IMR-90 (cell line): ENCODE measurements at regions not wholly inside any gene's neighbourhood (a gene's known extent, or its start where the extent isn't known, plus 50 kb on each side); places are given as distances from the start of the nearest gene placed in this dataset.

Experiments
- ATAC-seq: fragments of 200-7000 bp; cut with Tn5 transposase; 2 replicates; pipeline ENCODE4 v1.9.1; 2020; ENCODE audit warnings: low read depth, mild to moderate bottlenecking, moderate library complexity
- BruUV-seq: library from RNA; stranded (reverse); fragments of 400-500 nt; replicated peaks from 2 replicates; lab custom pipeline; 2021; lab: Mats Ljungman, UMichigan
- CTCF ChIA-PET: fragments of 300-600 bp; formaldehyde crosslinking; extraction: SDS; loops from one replicate; lab custom pipeline; 2021; ENCODE audit warnings: antibody characterized with exemption; lab: Yijun Ruan, JAX
- POLR2A ChIA-PET: fragments of 300-600 bp; sonication (Branson Sonifier 250); formaldehyde crosslinking; loops from one replicate; lab custom pipeline; 2022; ENCODE audit warnings: antibody characterized with exemption; ENCODE audit not compliant: unreplicated experiment; lab: Charles Lee
- DNase-seq: peaks from one replicate; pipeline ENCODE4 v3.0.0; 2013
- H2AFZ ChIP-seq: replicated peaks from 2 replicates; pipeline ENCODE3; 2013; ENCODE audit warnings: low read length, mild to moderate bottlenecking; ENCODE audit not compliant: poor library complexity
- H2AK5ac ChIP-seq: 2 replicates; pipeline ENCODE4 v1.6.1; 2013; ENCODE audit warnings: low read depth, low read length, inconsistent platforms
- H2AK9ac ChIP-seq: replicated peaks from 2 replicates; pipeline ENCODE3; 2013; ENCODE audit warnings: mild to moderate bottlenecking, low read depth, low read length, moderate library complexity; ENCODE audit not compliant: poor library complexity
- H2BK120ac ChIP-seq: 2 replicates; pipeline ENCODE4 v1.6.1; 2013; ENCODE audit warnings: low read depth, low read length, inconsistent platforms
- H2BK15ac ChIP-seq: 3 replicates; pipeline ENCODE4 v1.6.1; 2013; ENCODE audit warnings: low read depth, low read length, inconsistent platforms
- H2BK20ac ChIP-seq: 2 replicates; pipeline ENCODE4 v1.6.1; 2013; ENCODE audit warnings: low read depth, mild to moderate bottlenecking, inconsistent platforms, low read length, moderate library complexity
- H2BK5ac ChIP-seq: 2 replicates; pipeline ENCODE4 v1.6.1; 2013; ENCODE audit warnings: mild to moderate bottlenecking, low read depth, low read length, inconsistent platforms; ENCODE audit not compliant: poor library complexity, severe bottlenecking
- H3K14ac ChIP-seq: replicated peaks from 2 replicates; pipeline ENCODE4 v1.6.1; 2013; ENCODE audit warnings: low read depth, low read length, inconsistent platforms
- H3K18ac ChIP-seq: 2 replicates; pipeline ENCODE4 v1.6.1; 2013; ENCODE audit warnings: low read depth, low read length, control low read depth
- H3K23ac ChIP-seq: 2 replicates; pipeline ENCODE4 v1.6.1; 2013; ENCODE audit warnings: low read depth, low read length, inconsistent platforms
- H3K27ac ChIP-seq: 2 replicates; pipeline ENCODE4 v1.5.1; 2013; ENCODE audit warnings: mild to moderate bottlenecking, control low read depth, low read length; ENCODE audit not compliant: insufficient read depth
- H3K27me3 ChIP-seq: 2 replicates; pipeline ENCODE4 v1.6.1; 2013; ENCODE audit warnings: low read length; ENCODE audit not compliant: control insufficient read depth, insufficient read depth
- H3K36me3 ChIP-seq: 2 replicates; pipeline ENCODE4 v1.6.1; 2013; ENCODE audit warnings: low read length, mixed read lengths; ENCODE audit not compliant: control insufficient read depth, insufficient read depth
- H3K4ac ChIP-seq: 2 replicates; pipeline ENCODE4 v1.6.1; 2013; ENCODE audit warnings: low read depth, low read length, inconsistent platforms
- H3K4me1 ChIP-seq: 2 replicates; pipeline ENCODE4 v1.6.1; 2013; ENCODE audit warnings: low read length, mixed read lengths; ENCODE audit not compliant: control insufficient read depth, insufficient read depth
- H3K4me2 ChIP-seq: 2 replicates; pipeline ENCODE4 v1.6.1; 2013; ENCODE audit warnings: low read depth, mild to moderate bottlenecking, control low read depth, low read length, moderate library complexity
- H3K4me3 ChIP-seq: 2 replicates; pipeline ENCODE4 v1.5.1; 2013; ENCODE audit warnings: low read depth, mild to moderate bottlenecking, control low read depth, low read length, moderate library complexity; ENCODE audit not compliant: insufficient read depth
- H3K56ac ChIP-seq: 2 replicates; pipeline ENCODE4 v1.6.1; 2013; ENCODE audit warnings: low read length, inconsistent platforms; ENCODE audit not compliant: insufficient read depth; ENCODE audit errors: extremely low read depth
- H3K79me1 ChIP-seq, 2 experiments: 2 replicates each; pipeline ENCODE4 v1.6.1; 2013; ENCODE audit warnings: low read length in 2 of 2, inconsistent platforms in 1 of 2, low read depth in 1 of 2
- H3K9ac ChIP-seq: 2 replicates; pipeline ENCODE4 v1.6.1; 2013; ENCODE audit warnings: low read depth, low read length, control low read depth
- H3K9me1 ChIP-seq: 2 replicates; pipeline ENCODE4 v1.6.1; 2013; ENCODE audit warnings: low read length, inconsistent platforms; ENCODE audit not compliant: insufficient read depth
- H3K9me3 ChIP-seq: 2 replicates; pipeline ENCODE4 v1.6.1; 2013; ENCODE audit warnings: low read length; ENCODE audit not compliant: control insufficient read depth, insufficient read depth
- H4K20me1 ChIP-seq: 2 replicates; pipeline ENCODE4 v1.6.1; 2013; ENCODE audit warnings: low read length, inconsistent platforms; ENCODE audit not compliant: insufficient read depth
- H4K5ac ChIP-seq: 2 replicates; pipeline ENCODE4 v1.6.1; 2013; ENCODE audit warnings: mild to moderate bottlenecking, low read depth, low read length, control low read depth
- H4K8ac ChIP-seq, 2 experiments: 2 replicates each; pipeline ENCODE4 v1.6.1; 2013; ENCODE audit warnings: low read depth in 2 of 2, low read length in 2 of 2, control low read depth in 1 of 2, inconsistent platforms in 1 of 2
- H4K91ac ChIP-seq: 2 replicates; pipeline ENCODE4 v1.6.1; 2013; ENCODE audit warnings: low read depth, low read length, inconsistent platforms; ENCODE audit not compliant: insufficient read depth
- CEBPB ChIP-seq: IDR thresholded peaks from 2 replicates; pipeline ENCODE4 v1.6.1; 2012; ENCODE audit warnings: low read depth, low read length, improper control_type of control experiment
- WGBS, 2 experiments: methylation state at CpG; one replicate each; pipeline versions ENCODE4 v1.1.5 to v1.1.7; 2013; ENCODE audit warnings: missing lambda C conversion rate in 2 of 2; ENCODE audit not compliant: insufficient read length in 1 of 2; ENCODE audit errors: extremely low coverage in 2 of 2; 5-methylcytosine and 5-hydroxymethylcytosine counted together
- dilution Hi-C: fragments of 300-500 bp; cut with HindIII; formaldehyde crosslinking; loops from one replicate; pipeline ENCODE4 v1.14.3; 2018; ENCODE audit warnings: low sequenced_read_pairs; ENCODE audit not compliant: unreplicated experiment
- in situ Hi-C: fragments of 300-500 bp; cut with MboI; formaldehyde crosslinking; loops from 3 replicates; pipeline ENCODE4 v1.14.3; 2019; ENCODE audit warnings: low sequenced_read_pairs, inconsistent platforms, mixed read lengths
- intact Hi-C: fragments of 100-400 bp; cut with micrococcal nuclease; formaldehyde crosslinking; loops from 2 replicates; pipeline ENCODE4 v1.10.0; 2022

- no peak overlapping the region for H2AK9ac ChIP-seq
- H2BK5ac ChIP-seq, result peak overlapping the region; percentile 95
- in situ Hi-C loops, result no loop called here
- H4K8ac ChIP-seq, result peak overlapping the region; percentile 92 to 93
- peak overlapping the region; percentile 66 for H2AK5ac ChIP-seq
- peaks cover 15% of the 10 kb centered on the region for H3K4me1 ChIP-seq
- H3K27ac ChIP-seq, result peak overlapping the region; percentile 88
- H2BK20ac ChIP-seq, result peak overlapping the region; percentile 92
- H3K23ac ChIP-seq, result peak overlapping the region; percentile 89
- no peak for TF ChIP-seq CEBPB
- peak overlapping the region; percentile 72 for H3K14ac ChIP-seq
- H3K27me3 ChIP-seq, result no peaks in the 10 kb centered on the region
- no peak overlapping the region for H3K9ac ChIP-seq
- H4K5ac ChIP-seq, result peak overlapping the region; percentile 83
- H3K18ac ChIP-seq, result peak overlapping the region; percentile 94
- intact Hi-C loops, result no loop called here
- peak overlapping the region; percentile 78 for H3K56ac ChIP-seq
- no peak overlapping the region for H2AFZ ChIP-seq
- H3K9me3 ChIP-seq, result no peaks in the 10 kb centered on the region
- no peak for DNase-seq
- H3K36me3 ChIP-seq, result no peaks in the 10 kb centered on the region
- no peak overlapping the region for H3K4me2 ChIP-seq
- H2BK15ac ChIP-seq, result peak overlapping the region; percentile 68
- ChIA-PET CTCF (no interaction called here), POLR2A (no interaction called here)
- no CpG with 5 or more reads among the region's 2 CpGs for WGBS, 2 experiments
- peaks cover 6 to 25% of the 10 kb centered on the region in 2 experiments; a peak in 2 of 4 replicates for H3K79me1 ChIP-seq
- H3K9me1 ChIP-seq, result peaks cover 8% of the 10 kb centered on the region
- peak; percentile 38 for ATAC-seq
- H3K4ac ChIP-seq, result peak overlapping the region; percentile 85
- peak overlapping the region; percentile 94 for H4K91ac ChIP-seq
- BruUV-seq, result no TSS peak
- no peak overlapping the region for H3K4me3 ChIP-seq
- no peaks in the 10 kb centered on the region for H4K20me1 ChIP-seq
- dilution Hi-C loops, result no loop called here
- H2BK120ac ChIP-seq, result peak overlapping the region; percentile 94
These were observed 168.0 kb upstream of the HMGA2 start for GRCh38 chr12:65656156-65656882.
